HT1080 (cell line): ENCODE measurements at regions not wholly inside any gene's neighbourhood (a gene's known extent, or its start where the extent isn't known, plus 50 kb on each side); places are given as distances from the start of the nearest gene placed in this dataset.

Experiments
- DNase-seq: peaks from one replicate; pipeline ENCODE4 v3.0.0-alpha.2; 2015; ENCODE audit warnings: low read depth

DNA sequence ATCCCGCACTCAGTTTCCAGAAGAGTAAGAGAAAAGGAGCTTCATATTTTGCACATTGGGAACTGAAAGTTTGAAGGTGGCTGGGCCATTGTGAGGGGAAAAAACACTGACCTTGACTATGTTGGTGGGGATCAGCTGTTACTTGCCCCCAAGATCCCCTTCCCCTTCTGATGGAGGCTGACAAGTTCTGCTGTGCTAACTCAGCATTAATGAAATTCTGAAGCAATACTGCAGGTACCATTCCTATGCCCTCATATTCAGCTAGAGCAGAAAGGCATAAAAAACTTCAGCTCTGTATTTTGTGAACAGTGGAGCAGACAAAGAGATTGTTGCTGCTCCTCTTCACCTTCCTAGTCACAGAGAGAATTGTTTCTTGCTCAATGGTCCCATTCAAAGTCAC is 1013.8 kb upstream of the C9orf72 start:
- no peak for DNase-seq

DNA sequence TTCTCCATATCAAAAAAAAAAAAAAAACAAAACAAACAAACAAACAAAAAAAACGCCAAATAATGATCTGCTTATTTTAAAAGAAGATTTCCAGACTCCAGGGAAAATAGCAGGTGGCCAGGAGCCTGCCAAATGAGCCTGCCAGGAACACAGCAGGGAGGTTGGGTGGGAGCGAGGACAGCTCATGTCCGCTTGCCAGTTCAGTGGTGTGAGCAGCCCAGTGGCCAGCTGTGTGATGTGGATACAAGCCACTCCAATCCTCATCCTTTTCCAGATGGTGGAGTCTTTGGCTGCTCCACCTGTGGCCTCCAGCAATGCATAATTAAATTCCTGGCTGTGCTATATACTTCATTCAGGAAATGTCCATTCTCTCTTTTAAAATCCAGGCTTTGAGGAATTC is 1025.1 kb upstream of the C9orf72 start:
- peak; percentile 6 for DNase-seq

DNA sequence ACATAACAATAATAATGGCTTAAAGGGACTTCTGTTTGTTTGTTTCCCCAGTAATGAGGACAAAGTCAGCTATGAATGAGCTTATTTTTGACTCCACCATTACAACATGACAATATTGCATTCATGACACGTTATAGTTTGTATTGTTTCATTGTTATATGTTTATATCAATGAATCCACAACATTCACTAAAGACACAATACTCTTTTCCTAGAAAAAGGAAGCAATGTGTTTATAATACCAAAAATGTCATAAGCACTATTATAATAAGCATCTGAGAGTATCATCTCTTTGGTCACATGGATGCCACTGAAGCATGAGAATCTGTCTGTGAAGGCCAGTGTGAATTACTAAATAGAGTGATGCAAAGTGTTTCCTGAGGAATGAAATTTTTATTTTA is 1026.9 kb upstream of the C9orf72 start:
- DNase-seq, result no peak

DNA sequence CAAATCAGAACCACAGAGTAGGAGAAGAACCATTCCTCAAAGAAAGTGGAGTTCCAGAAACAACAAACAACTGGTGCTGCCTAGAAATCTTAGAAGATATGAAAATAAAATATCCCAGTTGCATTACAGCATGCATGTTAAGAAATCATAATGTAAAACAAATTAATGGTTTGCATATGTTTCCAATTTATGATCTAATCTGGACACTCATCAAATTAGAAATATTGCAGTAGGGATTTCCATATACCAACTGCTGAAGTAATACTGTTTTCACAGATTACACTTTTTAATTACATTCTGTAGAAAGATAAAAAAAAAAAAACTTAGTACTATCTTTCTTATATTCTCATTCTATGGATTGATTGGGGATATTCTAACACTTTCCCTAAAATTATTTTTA is 1034.6 kb upstream of the C9orf72 start:
- no peak for DNase-seq

DNA sequence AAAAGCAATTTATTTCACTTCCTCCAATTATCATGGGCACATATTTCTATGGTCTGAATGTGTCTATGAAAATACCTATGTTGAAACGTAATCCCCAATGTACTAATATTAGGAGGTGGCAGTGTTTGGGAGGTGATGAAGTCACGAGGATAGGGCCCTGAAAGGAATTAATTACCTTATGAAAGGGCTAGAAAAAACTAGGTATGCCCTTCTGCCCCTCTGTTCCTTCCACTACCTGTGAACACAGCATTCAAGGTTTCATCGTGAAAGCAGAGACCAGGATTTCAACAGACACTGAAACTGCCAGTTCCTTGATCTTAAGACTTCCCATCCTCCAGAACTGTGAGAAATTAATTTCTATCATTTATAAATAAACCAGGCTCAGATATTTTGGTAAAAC is 1037.1 kb upstream of the C9orf72 start:
- no peak for DNase-seq

DNA sequence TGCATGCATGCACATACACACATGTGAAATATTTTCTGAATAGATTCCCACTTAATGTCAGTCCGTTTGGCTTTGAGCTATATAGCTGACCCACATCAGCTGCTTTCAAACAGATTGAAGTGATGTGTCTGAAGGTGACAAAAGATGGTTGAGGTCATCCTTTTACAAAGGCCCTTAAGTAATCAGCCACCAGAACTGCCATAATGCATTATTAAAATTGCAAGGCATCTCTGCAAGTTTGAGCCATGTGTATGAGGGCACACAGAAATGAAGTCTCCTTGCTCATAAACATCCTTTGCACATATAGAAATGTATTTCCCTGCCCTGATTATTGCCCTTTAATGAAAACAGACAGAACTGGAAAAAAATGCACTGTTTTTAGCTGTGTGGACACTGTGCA is 1043.0 kb upstream of the C9orf72 start:
- no peak for DNase-seq

DNA sequence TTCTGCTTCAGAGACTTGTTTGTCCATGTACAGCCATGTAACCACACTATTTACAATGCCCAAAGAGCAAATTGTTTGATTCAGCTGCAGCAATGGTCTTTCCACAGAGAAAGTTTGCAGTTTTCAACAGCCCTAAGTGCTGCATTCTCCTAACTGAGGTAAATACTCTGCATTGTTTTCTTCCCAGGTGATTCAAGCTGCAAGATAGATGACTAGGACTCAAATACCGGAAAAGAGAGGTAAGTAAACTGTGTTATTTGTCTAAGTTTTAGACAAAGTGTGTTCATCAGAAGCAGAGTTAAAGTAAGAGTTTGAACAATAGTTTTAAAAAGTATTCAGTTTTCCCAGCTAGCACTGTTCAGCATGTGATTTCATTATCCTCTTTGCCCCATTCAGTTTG is 1046.7 kb upstream of the C9orf72 start:
- no peak for DNase-seq

DNA sequence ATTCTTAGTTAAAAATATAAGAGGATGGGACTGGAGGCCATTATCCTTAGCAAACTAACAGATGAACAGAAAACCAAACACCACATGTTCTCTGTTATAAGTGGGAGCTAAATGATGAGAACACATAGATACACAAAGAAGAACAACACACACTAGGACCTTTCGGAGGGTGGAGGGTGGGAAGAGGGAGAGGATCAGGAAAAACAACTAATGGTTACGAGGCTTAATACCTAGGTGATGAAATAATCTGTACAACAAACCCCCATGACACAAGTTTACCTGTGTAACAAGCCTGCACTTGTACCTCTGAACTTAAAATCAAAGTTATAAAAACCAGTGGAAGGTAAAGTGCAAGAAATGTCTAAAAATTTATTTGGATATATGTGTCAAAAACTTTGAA is 1047.4 kb upstream of the C9orf72 start:
- DNase-seq, result no peak

DNA sequence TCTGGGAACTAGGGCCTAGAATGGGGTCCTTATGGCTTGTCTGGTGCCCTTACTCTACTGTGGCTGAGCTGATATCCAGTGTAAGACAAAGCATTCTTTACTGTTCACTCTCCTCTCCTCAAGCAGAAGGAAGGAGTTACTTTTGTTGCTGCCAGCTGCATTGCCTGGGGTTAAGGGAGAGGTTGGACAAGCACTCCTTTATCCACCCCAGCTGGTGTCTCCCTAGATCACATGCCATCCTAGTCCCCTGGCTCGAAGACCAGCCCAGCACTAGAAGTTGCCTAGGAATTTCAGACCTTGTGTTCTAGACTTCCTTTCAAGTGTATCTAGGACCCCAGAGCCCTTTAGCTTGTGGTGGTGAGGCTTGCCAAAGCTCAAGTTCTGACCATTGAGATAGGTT is 1051.5 kb upstream of the C9orf72 start:
- no peak for DNase-seq

DNA sequence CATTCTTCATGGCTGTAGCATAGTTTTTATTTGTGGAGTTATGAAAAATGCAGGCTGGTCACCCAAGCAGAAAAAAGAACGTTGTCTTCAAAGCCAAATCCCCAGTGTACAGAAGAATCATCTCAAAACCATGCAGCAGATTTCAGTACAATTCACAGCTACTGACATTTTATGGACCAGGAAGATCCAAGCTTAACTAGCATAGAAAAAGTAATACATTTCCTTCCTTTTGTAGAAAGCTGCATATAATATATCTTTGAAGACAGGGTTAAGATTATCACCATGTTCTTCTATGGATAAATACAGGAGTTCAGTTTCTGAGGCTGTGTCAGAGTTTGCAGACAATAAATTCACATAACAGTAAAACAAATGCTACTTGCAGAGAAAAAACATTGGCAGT is 1054.8 kb upstream of the C9orf72 start:
- DNase-seq, result no peak

DNA sequence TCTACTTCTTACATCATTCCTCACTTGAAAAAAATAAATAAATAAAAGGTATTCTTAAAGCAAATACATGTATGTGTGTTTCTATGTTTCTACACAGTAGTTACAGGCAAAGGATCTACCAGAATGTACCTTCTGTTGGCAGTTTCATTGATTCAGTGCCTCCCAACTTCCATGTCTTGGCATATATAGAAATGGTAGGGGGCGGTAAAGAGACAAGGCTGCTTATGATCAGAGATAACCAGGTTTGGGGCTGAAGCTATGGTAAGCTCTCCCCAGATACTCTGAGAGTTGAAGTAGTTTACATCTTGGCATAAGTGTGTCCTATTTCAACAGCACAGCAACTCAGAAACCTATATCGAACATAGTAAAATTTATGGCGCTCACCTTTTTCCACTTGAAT is 1075.4 kb upstream of the C9orf72 start:
- DNase-seq, result no peak

DNA sequence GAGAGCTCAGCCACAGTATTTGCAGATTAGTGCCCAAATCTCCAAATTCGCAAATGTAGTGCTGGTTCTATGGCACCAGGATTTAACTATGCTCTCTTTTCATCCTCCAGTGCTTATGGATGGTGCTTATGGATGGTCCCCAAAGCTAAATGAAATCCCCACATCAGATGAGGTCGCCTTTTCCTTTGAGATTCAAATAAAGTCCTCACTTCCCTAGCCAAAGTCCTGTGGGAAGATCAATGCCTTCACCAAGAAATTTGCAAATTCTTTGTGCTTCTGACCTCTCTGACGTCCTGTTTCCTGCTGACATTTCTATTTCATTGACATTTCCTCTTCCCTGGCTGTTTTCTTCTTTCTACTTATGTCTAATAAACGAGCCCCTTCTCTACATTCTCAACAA is 1077.0 kb upstream of the C9orf72 start:
- DNase-seq, result no peak

DNA sequence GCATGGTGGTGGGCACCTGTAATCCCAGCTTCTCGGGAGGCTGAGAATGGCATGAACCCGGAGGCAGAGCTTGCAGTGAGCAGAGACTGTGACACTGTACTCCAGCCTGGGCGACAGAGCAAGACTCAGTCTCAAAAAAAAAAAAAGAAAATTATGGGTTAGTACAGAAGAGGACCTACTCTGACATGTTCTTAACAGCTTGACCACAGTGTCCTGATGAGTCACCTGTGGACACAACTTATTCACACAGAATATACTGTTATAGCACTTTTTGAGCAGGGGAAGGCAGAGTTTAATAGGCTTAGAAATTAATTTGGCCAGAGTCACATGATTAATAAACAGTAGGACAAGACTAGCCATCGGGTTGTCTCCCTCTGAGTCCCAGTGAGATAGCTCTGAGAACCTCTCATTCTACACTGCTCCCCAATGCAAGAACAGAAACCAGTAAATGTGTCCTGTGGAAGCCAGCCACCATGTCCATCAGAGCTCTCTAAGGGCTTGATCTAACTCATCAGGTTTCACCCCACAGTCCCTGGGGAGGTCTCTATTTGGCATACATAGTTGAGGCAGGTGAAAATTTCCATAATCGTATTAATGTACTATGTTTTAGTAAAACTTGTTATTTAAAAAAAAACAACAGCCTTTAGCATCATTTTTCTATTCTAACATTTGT is 1077.9 kb upstream of the C9orf72 start:
- peak; percentile 59 for DNase-seq

DNA sequence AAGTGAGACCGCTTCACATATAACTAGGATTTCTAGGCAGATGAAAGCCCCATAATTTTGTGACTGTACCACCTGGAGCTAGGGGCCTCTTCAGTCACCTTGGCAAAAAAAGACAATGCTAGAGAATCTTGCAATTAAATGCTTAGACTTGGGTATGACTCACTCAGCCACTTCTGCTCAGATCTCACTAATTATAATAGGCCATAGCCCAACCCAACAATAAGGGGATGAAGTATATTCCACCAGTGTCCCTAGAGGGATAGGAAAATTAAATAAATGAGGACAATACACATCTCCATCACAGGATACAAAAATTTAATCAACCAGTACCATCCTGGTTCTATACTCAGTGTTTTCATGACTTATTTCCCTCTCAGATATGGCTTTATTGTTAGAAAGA is 1079.9 kb upstream of the C9orf72 start:
- DNase-seq, result no peak

DNA sequence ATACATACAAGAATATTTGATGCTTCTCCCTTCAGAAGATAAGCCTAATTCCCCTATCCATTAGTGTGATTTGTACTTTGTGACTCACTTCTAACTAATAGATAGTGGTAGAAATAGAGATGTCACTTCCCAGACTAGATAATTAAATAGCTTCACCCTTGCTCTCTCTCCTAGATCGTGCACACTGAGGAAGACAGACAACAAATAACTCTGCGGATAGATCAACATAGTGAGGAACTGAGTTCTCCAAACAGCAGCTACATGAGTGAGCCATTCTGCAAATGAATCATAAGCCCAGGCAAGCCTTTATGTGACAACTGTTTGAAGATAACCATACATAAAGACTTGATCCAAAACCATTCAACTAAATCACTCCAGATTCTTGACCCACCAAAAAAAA is 1083.4 kb upstream of the C9orf72 start:
- no peak for DNase-seq

DNA sequence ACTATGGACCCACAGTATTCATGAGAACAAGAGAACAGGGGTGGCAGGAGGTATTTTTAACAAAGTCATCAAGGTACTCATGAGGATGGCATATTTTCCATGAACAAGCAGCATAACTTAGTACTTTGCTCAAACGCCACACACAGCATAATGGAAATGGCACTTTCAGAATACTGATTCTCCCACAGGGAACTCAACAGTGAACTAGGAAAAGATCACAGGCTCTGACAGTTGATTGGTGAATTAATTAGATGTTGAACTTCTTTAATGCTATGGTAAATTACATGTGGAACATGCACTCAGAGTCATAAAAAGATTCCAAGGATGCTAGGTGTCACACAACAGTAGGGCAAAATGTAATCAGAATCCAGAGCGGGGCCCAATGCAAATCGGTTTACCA is 1088.6 kb upstream of the C9orf72 start:
- no peak for DNase-seq

DNA sequence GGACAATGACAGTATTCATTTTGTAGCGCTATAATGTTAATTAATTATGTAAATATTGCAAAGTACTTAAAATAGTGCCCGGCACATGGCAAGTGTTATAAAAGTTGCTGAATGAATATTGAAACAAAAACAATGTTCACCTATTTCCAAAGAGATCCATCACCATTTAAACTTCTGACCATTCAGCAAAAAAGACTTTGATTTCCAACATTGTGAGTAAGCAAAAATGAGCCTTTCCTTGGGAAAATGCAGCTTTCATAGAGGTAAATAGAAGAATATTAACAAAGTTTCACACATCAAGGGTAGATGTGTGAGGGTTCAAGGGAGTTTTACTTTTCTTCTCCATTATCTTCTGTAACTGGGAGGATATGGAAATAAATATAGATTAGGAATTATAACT is 1089.4 kb upstream of the C9orf72 start:
- DNase-seq, result no peak

DNA sequence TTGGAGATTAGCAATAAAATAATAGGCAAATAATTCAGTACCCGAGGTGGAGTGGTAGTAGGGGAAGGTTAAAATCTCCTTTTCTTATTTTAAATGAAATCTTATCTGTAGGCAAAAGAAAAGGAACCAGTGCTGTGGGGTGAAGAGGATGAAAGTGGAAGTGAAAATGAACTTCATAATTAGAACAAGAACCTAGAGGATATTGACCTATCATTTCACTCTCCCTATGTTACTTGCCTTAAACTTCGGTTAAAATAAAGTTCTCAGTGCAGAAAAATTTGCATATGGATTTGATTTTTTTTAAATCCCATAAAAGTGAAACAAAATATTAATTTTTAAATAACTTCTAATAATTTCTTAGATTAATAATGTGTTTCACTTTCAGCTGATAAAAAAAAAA is 1094.9 kb upstream of the C9orf72 start:
- DNase-seq, result no peak

DNA sequence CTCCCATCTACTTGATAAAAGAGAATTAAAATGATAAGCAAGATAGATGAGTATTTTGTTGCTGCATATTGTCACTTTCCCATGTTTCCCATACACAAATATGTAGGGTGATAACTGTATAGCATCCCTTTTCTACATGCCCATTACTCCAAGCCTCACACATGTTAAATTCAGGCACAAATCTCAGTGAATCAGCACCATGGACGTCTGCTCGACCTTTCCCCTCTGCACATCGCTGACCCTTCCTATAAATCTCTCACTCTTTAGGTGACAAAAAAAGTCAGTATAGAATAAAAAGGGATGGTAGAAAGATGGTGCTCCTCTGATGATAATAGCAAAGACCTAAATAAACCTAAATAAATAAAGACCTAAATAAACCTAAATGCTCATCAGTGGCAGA is 1097.7 kb upstream of the C9orf72 start:
- DNase-seq, result no peak

DNA sequence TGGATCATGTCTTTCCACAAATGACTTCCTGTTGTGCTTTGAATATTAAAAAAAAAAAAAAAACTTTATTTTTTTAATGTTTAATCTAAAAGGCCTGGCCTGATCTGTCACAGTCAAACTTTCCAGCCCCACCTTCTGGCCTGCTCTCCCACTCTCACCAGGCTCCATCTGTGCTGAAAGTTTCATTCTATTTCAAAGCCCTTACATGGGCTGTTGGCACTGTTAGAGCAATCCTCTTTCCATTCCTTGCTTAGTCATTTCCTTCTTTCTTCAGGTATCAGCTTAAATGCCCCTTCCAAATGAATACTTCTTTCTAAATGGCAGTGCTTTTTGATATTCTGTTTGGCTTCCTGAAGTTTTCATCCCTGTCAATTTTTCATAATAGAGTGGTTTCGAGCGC is 1104.8 kb upstream of the C9orf72 start:
- peak; percentile 65 for DNase-seq

DNA sequence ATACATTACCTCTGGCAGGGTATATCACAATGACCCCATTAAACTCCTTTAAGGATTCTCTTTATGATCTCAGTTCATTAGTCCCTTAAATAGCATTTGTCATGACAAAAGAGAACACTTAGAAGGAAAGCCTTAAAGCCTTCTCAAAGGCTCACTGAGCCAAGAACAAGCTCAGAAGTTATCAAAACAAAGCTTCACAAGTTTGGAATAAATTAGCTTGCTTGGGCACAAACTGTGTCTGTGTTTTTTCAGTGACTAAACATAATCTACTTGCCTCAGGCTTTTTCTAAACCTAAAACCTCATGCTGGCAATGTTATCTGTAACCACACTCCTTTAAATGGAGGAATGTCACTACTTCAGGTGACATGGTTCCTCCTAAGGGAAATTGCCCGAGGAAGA is 1114.9 kb upstream of the C9orf72 start:
- DNase-seq, result no peak

DNA sequence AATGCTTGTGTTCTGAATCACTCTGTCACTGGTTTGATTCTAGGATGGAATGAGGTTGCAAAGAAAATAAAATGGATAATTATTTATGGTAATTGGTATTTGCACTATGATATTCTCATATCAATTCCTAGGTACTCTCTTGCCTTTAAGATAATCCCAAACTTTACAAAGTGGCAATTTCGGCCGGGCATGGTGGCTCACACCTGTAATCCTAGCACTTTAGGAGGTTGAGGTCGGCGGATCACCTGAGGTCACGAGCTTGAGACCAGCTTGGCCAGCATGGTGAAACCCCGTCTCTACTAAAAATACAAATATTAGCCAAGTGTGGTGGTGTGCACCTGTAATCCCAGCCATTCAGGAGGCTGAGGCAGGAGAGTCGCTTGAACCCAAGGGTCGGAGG is 1118.7 kb upstream of the C9orf72 start:
- DNase-seq, result no peak

DNA sequence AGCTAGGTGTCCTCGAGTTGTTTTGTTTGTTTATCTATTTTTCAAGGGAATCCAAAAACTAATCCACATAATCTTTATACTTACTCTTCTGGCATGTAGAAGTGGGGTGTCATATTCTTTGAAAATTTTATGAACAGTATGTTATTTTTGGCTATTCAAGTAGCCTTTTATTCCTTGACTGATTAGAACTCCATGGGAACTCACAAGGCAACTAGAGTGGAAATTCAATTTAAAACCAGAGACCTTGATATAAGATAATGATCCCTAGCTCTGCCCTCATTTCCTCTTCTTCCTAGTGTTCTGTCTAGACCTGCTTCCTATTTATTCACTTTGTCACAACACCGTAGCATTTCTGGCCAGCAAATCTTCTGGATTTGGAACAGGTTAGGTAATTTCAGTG is 1123.7 kb upstream of the C9orf72 start:
- no peak for DNase-seq

DNA sequence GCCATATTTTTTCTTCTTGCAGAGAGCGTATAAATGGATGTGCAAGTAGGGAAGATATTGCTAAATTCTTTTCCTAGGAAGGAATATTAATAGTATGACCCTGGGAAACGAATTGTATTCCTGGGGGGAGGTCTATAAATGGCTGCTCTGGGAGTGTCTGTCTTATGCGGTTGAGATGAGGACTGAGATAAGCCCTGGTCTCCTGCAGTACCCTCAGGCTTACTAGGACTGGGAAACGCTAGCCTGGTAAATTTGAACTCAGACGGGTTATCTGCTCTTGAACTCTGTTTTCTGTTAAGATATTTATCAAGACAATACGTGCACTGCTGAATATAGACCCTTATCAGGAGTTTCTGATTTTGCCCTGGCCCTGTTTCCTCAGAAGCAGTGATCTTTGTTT is 1126.4 kb upstream of the C9orf72 start:
- no peak for DNase-seq
